CD4-positive, alpha-beta T cell (primary cell): ENCODE measurements at regions not wholly inside any gene's neighbourhood (a gene's known extent, or its start where the extent isn't known, plus 50 kb on each side); places are given as distances from the start of the nearest gene placed in this dataset.

ENCODE experiments used
- ATAC-seq: fragments of 200-7000 bp; cut with Tn5 transposase; one replicate; pipeline ENCODE4 v1.10.0; 2022; ENCODE audit warnings: mild to moderate bottlenecking; ENCODE audit not compliant: poor library complexity
- CTCF ChIA-PET: fragments of 350-600 bp; sonication (Branson Sonifier 250); formaldehyde crosslinking; loops from one replicate; lab custom pipeline; 2021; ENCODE audit warnings: antibody characterized with exemption, inconsistent platforms; lab: Charles Lee
- POLR2A ChIA-PET: fragments of 350-600 bp; sonication (Branson Sonifier 250); formaldehyde crosslinking; loops from one replicate; lab custom pipeline; 2021; ENCODE audit warnings: antibody characterized with exemption, inconsistent platforms; lab: Charles Lee
- DNase-seq, 14 experiments: peaks; one replicate each; pipeline ENCODE4 v3.0.0-alpha.2; 2013 to 2020; ENCODE audit warnings: mixed read lengths in 2 of 14
- H3K27ac ChIP-seq, 2 donors: one replicate each; pipeline versions ENCODE4 v1.5.1 to v1.7.0; 2013; ENCODE audit warnings: low read length in 2 of 2, low read depth in 1 of 2, mild to moderate bottlenecking in 1 of 2
- H3K27me3 ChIP-seq, 2 experiments: 1 replicate in 1 of 2; 2 replicates in 1 of 2; pipeline versions ENCODE4 v1.6.1 to v1.7.0; 2013; ENCODE audit warnings: low read length in 2 of 2, control low read depth in 1 of 2, mild to moderate bottlenecking in 1 of 2, moderate library complexity in 1 of 2; ENCODE audit not compliant: insufficient read depth in 2 of 2, control insufficient read depth in 1 of 2
- H3K36me3 ChIP-seq: one replicate; pipeline ENCODE4 v1.6.1; 2013; ENCODE audit warnings: low read length, control low read depth; ENCODE audit not compliant: insufficient read depth
- H3K4me1 ChIP-seq: one replicate; pipeline ENCODE4 v1.6.1; 2013; ENCODE audit warnings: low read length, control low read depth; ENCODE audit not compliant: insufficient read depth
- H3K4me3 ChIP-seq: one replicate; pipeline ENCODE4 v1.5.1; 2013; ENCODE audit warnings: mild to moderate bottlenecking, low read length, moderate library complexity
- H3K9me3 ChIP-seq, 2 experiments: 1 replicate in 1 of 2; 2 replicates in 1 of 2; pipeline versions ENCODE4 v1.6.1 to v1.7.0; 2013; ENCODE audit warnings: low read length in 2 of 2, mild to moderate bottlenecking in 2 of 2, control low read depth in 1 of 2, moderate library complexity in 1 of 2; ENCODE audit not compliant: control insufficient read depth in 1 of 2, insufficient read depth in 1 of 2
- H3K27ac Mint-ChIP-seq: one replicate; pipeline ENCODE4 v1.8.0; 2020; ENCODE audit warnings: mixed read lengths
- H3K27me3 Mint-ChIP-seq: one replicate; pipeline ENCODE4 v1.8.0; 2021; ENCODE audit warnings: mixed read lengths
- H3K36me3 Mint-ChIP-seq: one replicate; pipeline ENCODE4 v1.8.0; 2021; ENCODE audit warnings: low read depth, mixed read lengths
- H3K4me1 Mint-ChIP-seq: one replicate; pipeline ENCODE4 v1.8.0; 2021; ENCODE audit warnings: low read depth, mixed read lengths
- H3K4me3 Mint-ChIP-seq: one replicate; pipeline ENCODE4 v1.8.0; 2020; ENCODE audit warnings: mild to moderate bottlenecking, mixed read lengths
- H3K9me3 Mint-ChIP-seq: one replicate; pipeline ENCODE4 v1.8.0; 2020; ENCODE audit warnings: mixed read lengths
- intact Hi-C, 2 experiments: fragments of 100-400 bp; cut with DNase I in 1 of 2; cut with micrococcal nuclease in 1 of 2; formaldehyde crosslinking; loops; one replicate each; pipeline versions ENCODE4 v1.15.1 to v1.9.0; 2023 to 2025; cut with DNase I, micrococcal nuclease
- TF ChIP-seq, protein P1 (sequence below): fragments of 200-600 bp; IDR thresholded peaks from one replicate; pipeline ENCODE4 v1.8.0; 2022; ENCODE audit warnings: antibody characterized with exemption, mild to moderate bottlenecking

DNA sequence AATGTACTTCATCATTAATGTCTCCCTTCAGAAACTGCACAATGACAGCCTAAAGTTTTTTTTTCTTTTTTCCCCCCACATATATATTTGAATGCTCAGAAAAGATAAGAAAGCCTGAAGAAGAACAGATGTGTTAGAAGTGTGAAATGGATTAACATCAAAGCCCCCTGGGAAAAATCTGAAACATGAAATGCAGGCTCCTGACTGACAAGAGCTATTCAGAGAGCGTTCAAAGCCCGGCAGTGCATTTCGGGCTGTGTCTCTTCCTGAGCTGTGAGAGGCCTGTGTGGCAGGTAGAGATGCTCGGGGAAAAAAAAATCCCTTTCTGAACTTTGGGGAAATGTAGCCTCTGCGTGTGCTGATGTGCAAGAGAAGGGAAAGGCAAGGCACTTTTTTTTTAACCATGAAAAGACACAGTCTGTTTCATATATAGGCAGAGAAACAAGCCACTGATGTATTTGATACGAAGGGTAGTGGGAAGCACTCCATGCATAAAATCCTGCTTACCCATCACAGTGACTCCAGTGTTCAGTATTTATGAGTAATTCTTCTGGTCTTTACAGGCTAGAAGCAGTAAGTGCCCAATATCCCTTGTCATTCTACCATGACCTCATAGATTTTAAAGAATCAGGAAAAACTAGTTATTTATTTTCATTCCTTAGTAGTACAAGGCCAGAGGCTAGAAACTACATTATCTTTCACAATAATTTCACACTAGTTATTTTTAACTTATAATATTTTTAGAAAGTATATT, 1574.2 kb upstream of the PIK3C3 start:
- no peaks in the 10 kb centered on the region for H3K36me3 Mint-ChIP-seq
- no peak overlapping the region for H3K27ac Mint-ChIP-seq
- H3K27ac ChIP-seq: no peak overlapping the region
- CTCF ChIA-PET: no interaction called here
- no peaks in the 10 kb centered on the region for H3K9me3 ChIP-seq
- intact Hi-C loops: no loop called here
- no peaks in the 10 kb centered on the region for H3K4me1 Mint-ChIP-seq
- H3K4me1 ChIP-seq: no peaks in the 10 kb centered on the region
- no peaks in the 10 kb centered on the region for H3K27me3 ChIP-seq
- no peak overlapping the region for H3K4me3 Mint-ChIP-seq
- H3K4me3 ChIP-seq: no peak overlapping the region
- no peaks in the 10 kb centered on the region for H3K27me3 Mint-ChIP-seq
- ATAC-seq (no peak), DNase-seq (no peak)
- H3K36me3 ChIP-seq: no peaks in the 10 kb centered on the region
- TF ChIP-seq, protein P1, sequence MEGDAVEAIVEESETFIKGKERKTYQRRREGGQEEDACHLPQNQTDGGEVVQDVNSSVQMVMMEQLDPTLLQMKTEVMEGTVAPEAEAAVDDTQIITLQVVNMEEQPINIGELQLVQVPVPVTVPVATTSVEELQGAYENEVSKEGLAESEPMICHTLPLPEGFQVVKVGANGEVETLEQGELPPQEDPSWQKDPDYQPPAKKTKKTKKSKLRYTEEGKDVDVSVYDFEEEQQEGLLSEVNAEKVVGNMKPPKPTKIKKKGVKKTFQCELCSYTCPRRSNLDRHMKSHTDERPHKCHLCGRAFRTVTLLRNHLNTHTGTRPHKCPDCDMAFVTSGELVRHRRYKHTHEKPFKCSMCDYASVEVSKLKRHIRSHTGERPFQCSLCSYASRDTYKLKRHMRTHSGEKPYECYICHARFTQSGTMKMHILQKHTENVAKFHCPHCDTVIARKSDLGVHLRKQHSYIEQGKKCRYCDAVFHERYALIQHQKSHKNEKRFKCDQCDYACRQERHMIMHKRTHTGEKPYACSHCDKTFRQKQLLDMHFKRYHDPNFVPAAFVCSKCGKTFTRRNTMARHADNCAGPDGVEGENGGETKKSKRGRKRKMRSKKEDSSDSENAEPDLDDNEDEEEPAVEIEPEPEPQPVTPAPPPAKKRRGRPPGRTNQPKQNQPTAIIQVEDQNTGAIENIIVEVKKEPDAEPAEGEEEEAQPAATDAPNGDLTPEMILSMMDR: no peak
- POLR2A ChIA-PET: no interaction called here
- peaks cover 10% of the 10 kb centered on the region for H3K9me3 Mint-ChIP-seq

DNA sequence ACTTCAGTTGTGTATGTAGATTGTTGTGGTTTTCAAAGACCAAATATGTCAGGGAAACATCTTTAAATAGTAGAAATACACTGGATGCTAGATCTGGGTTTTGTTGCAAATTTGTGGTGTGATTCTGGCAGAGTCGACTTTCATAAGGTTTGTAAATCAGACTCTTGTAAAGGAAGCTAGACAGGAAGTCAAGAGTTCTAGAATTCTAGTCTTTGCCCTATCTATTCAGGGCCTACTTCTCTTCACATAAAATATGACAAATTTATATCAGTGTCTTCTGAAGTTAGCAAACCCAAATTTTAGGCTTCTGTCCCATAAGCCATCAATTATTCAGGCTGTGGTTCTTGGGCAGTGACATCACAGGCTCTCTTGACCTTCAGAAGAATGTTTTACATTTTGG, 1579.2 kb upstream of the PIK3C3 start:
- Mint-ChIP-seq H3K27ac (no peak overlapping the region), H3K4me3 (no peak overlapping the region), H3K27me3 (no peaks in the 10 kb centered on the region), H3K4me1 (no peaks in the 10 kb centered on the region), H3K36me3 (no peaks in the 10 kb centered on the region), H3K9me3 (peaks cover 7% of the 10 kb centered on the region)
- peaks cover 0 to 4% of the 10 kb centered on the region in 2 experiments for H3K9me3 ChIP-seq
- no peak for ATAC-seq
- no peaks in the 10 kb centered on the region for H3K27me3 ChIP-seq
- no peaks in the 10 kb centered on the region for H3K4me1 ChIP-seq
- TF ChIP-seq, protein P1: no peak
- DNase-seq: no peak
- no peak overlapping the region for H3K27ac ChIP-seq
- no peaks in the 10 kb centered on the region for H3K36me3 ChIP-seq
- intact Hi-C loops: no loop called here
- H3K4me3 ChIP-seq: no peak overlapping the region
- ChIA-PET CTCF (no interaction called here), POLR2A (no interaction called here)

DNA sequence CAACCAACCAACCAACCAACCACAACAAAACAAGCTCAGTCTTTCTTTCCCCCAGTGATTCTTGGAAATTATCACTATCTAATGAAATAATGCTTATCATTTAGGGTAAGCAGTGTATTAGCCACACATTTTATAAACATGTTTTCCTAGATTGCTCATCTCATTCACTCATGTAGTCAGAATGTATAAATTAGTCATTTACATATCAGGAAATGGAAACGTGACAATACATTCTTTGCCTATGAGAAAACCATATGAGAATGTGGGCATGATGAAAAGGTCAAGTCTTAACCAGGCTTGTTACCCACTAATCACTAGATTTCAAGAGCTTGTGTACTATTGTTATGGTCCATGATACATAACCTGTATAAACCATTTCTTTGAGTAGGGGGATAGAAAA, 1583.4 kb upstream of the PIK3C3 start:
- ATAC-seq: no peak

More for the DNA sequence above, 1583.4 kb upstream of the PIK3C3 start:
- no peaks in the 10 kb centered on the region for H3K27me3 Mint-ChIP-seq
- H3K4me1 ChIP-seq: no peaks in the 10 kb centered on the region
- no peaks in the 10 kb centered on the region for H3K4me1 Mint-ChIP-seq
- peaks cover 0 to 9% of the 10 kb centered on the region in 2 experiments for H3K9me3 ChIP-seq
- H3K27me3 ChIP-seq: no peaks in the 10 kb centered on the region
- TF ChIP-seq, protein P1: no peak
- peaks cover 5% of the 10 kb centered on the region for H3K9me3 Mint-ChIP-seq
- ChIA-PET CTCF (no interaction called here), POLR2A (no interaction called here)
- H3K4me3 Mint-ChIP-seq: no peak overlapping the region
- no peak for DNase-seq
- H3K27ac Mint-ChIP-seq: no peak overlapping the region
- H3K27ac ChIP-seq: no peak overlapping the region
- no peaks in the 10 kb centered on the region for H3K36me3 ChIP-seq
- intact Hi-C loops: no loop called here
- no peak overlapping the region for H3K4me3 ChIP-seq
- H3K36me3 Mint-ChIP-seq: no peaks in the 10 kb centered on the region
